Limb (tissue), 2 donors: ENCODE measurements at regions not wholly inside any gene's neighbourhood (a gene's known extent, or its start where the extent isn't known, plus 50 kb on each side); places are given as distances from the start of the nearest gene placed in this dataset.
"Not testable (repeated sequence)": the region's sequence is repeated elsewhere in the genome, so short reads cannot be mapped to it uniquely, and the experiment has no call there.

Experiments
- DNase-seq, 2 donors: peaks; one replicate each; pipeline ENCODE4 v3.0.0-alpha.2; 2016; ENCODE audit errors: extremely low spot score in 2 of 2

- no peak for DNase-seq
Observed at GRCh38 chr3:107465064-107465631, 57.6 kb upstream of the BBX start.

GRCh38 chr3:107468782-107469181 is 54.0 kb upstream of the BBX start:
- DNase-seq = no peak

- DNase-seq = not testable (repeated sequence)
Observed at GRCh38 chr3:107470496-107470895, 52.3 kb upstream of the BBX start.
